ENCODE measurements at regions not wholly inside any gene's neighbourhood (a gene's known extent, or its start where the extent isn't known, plus 50 kb on each side); places are given as distances from the start of the nearest gene placed in this dataset.
"Not testable (repeated sequence)": the region's sequence is repeated elsewhere in the genome, so short reads cannot be mapped to it uniquely, and the experiment has no call there.

GRCh38 chr7:91674470-91674869 is 206.0 kb downstream of the MTERF1 start:
- no peak for DNase-seq (ENCODE audit: low read depth, low spot score)

GRCh38 chr7:91681718-91682117 is 198.8 kb downstream of the MTERF1 start:
- no peak for DNase-seq (ENCODE audit: low read depth, low spot score)

GRCh38 chr7:91683823-91684222 is 196.7 kb downstream of the MTERF1 start:
- no peak for DNase-seq (ENCODE audit: low read depth, low spot score)

- DNase-seq (ENCODE audit: low read depth, low spot score), result no peak
These were observed 195.0 kb downstream of the MTERF1 start for GRCh38 chr7:91685544-91685943.

- no peak for DNase-seq (ENCODE audit: low read depth, low spot score)
These were observed 189.9 kb downstream of the MTERF1 start for GRCh38 chr7:91690541-91691070.

- DNase-seq (ENCODE audit: low read depth, low spot score), result no peak
These were observed 188.6 kb downstream of the MTERF1 start for GRCh38 chr7:91691865-91692264.

GRCh38 chr7:91692800-91693199 is 187.7 kb downstream of the MTERF1 start:
- DNase-seq (ENCODE audit: low read depth, low spot score), result no peak

- DNase-seq (ENCODE audit: low read depth, low spot score), result no peak
These were observed 186.1 kb downstream of the MTERF1 start for GRCh38 chr7:91694351-91694841.

- DNase-seq (ENCODE audit: low read depth, low spot score), result no peak
These were observed 169.6 kb downstream of the MTERF1 start for GRCh38 chr7:91710881-91711280.

- no peak for DNase-seq (ENCODE audit: low read depth, low spot score)
These were observed 166.8 kb downstream of the MTERF1 start for GRCh38 chr7:91713669-91714068.

- no peak for DNase-seq (ENCODE audit: low read depth, low spot score)
These were observed 162.6 kb downstream of the MTERF1 start for GRCh38 chr7:91717681-91718470.

- DNase-seq (ENCODE audit: low read depth, low spot score), result no peak
These were observed 161.5 kb downstream of the MTERF1 start for GRCh38 chr7:91719008-91719407.

- no peak for DNase-seq (ENCODE audit: low read depth, low spot score)
These were observed 160.1 kb downstream of the MTERF1 start for GRCh38 chr7:91720260-91720937.

GRCh38 chr7:91722831-91723230 is 157.7 kb downstream of the MTERF1 start:
- DNase-seq (ENCODE audit: low read depth, low spot score), result no peak

GRCh38 chr7:91729046-91729445 is 151.5 kb downstream of the MTERF1 start:
- DNase-seq (ENCODE audit: low read depth, low spot score), result not testable (repeated sequence)

- DNase-seq (ENCODE audit: low read depth, low spot score), result no peak
These were observed 148.5 kb downstream of the MTERF1 start for GRCh38 chr7:91731976-91732375.

GRCh38 chr7:91749418-91749817 is 131.1 kb downstream of the MTERF1 start:
- no peak for DNase-seq (ENCODE audit: low read depth, low spot score)

GRCh38 chr7:91750091-91750490 is 130.4 kb downstream of the MTERF1 start:
- DNase-seq (ENCODE audit: low read depth, low spot score), result no peak

GRCh38 chr7:91752102-91752501 is 128.4 kb downstream of the MTERF1 start:
- DNase-seq (ENCODE audit: low read depth, low spot score), result no peak

GRCh38 chr7:91754280-91754679 is 126.2 kb downstream of the MTERF1 start:
- DNase-seq (ENCODE audit: low read depth, low spot score), result not testable (repeated sequence)

GRCh38 chr7:91755121-91755520 is 125.4 kb downstream of the MTERF1 start:
- DNase-seq (ENCODE audit: low read depth, low spot score), result not testable (repeated sequence)

- no peak for DNase-seq (ENCODE audit: low read depth, low spot score)
These were observed 121.2 kb downstream of the MTERF1 start for GRCh38 chr7:91759205-91759863.

All from iPS DF 19.7 (cell line).